NT2/D1 (cell line): ENCODE measurements at regions not wholly inside any gene's neighbourhood (a gene's known extent, or its start where the extent isn't known, plus 50 kb on each side); places are given as distances from the start of the nearest gene placed in this dataset.

Experiments used
- YY1 ChIP-seq: IDR thresholded peaks from 2 replicates; pipeline ENCODE4 v1.6.1; 2011; ENCODE audit not compliant: insufficient read length, insufficient read depth
- ZNF274 ChIP-seq: IDR thresholded peaks from 2 replicates; pipeline ENCODE4 v1.6.1; 2011; ENCODE audit warnings: mild to moderate bottlenecking, low read depth, low read length

- no peak for TF ChIP-seq ZNF274
- no peak for TF ChIP-seq YY1
Measured at GRCh38 chr6:163671355-163671754, 256.8 kb downstream of the QKI start.
